Esophagus muscularis mucosa (tissue), 4 donors: ENCODE measurements at regions not wholly inside any gene's neighbourhood (a gene's known extent, or its start where the extent isn't known, plus 50 kb on each side); places are given as distances from the start of the nearest gene placed in this dataset.

Experiments
- DNase-seq: peaks from one replicate; pipeline ENCODE4 v3.0.0-alpha.2; 2017; ENCODE audit errors: extremely low spot score
- H3K27ac ChIP-seq, 4 donors: fragments of 200-600 bp; sonication (generic); replicated peaks in 1 of 4; 1 replicate in 3 of 4; 2 replicates in 1 of 4; pipeline ENCODE4 v1.5.1; 2016 to 2019; ENCODE audit warnings: mild to moderate bottlenecking in 1 of 4
- H3K27me3 ChIP-seq, 4 donors: fragments of 200-600 bp; sonication (generic); one replicate each; pipeline versions ENCODE4 v1.5.1 to v1.6.0; 2016 to 2019
- H3K36me3 ChIP-seq, 4 donors: fragments of 200-600 bp; sonication (generic); one replicate each; pipeline ENCODE4 v1.5.1; 2016 to 2019
- H3K4me1 ChIP-seq, 4 donors: fragments of 200-600 bp; sonication (generic); one replicate each; pipeline ENCODE4 v1.5.1; 2016 to 2019
- H3K4me3 ChIP-seq, 4 donors: fragments of 200-600 bp; sonication (generic); 1 replicate in 2 of 4; 2 replicates in 2 of 4; pipeline ENCODE4 v1.5.1; 2016 to 2019; ENCODE audit warnings: mild to moderate bottlenecking in 4 of 4, moderate library complexity in 1 of 4
- H3K9me3 ChIP-seq, 4 donors: fragments of 200-600 bp; sonication (generic); 1 replicate in 3 of 4; 2 replicates in 1 of 4; pipeline ENCODE4 v1.5.1; 2016 to 2019
- CTCF ChIP-seq, 3 experiments: fragments of 200-600 bp in 2 of 3; fragments of 450-650 bp in 1 of 3; sonication (generic) in 2 of 3; IDR thresholded peaks; one replicate each; pipeline ENCODE4 v1.5.1; 2017 to 2019; ENCODE audit warnings: antibody characterized with exemption in 3 of 3, mild to moderate bottlenecking in 2 of 3, moderate library complexity in 1 of 3
- EP300 ChIP-seq: sonication (generic); formaldehyde crosslinking; IDR thresholded peaks from one replicate; pipeline ENCODE4 v1.6.1; 2017; ENCODE audit warnings: antibody characterized with exemption
- POLR2A ChIP-seq: fragments of 450-650 bp; IDR thresholded peaks from one replicate; pipeline ENCODE4 v1.6.1; 2017; ENCODE audit warnings: antibody characterized with exemption, moderate library complexity, mild to moderate bottlenecking, low read depth
- POLR2AphosphoS5 ChIP-seq, 2 donors: sonication (generic); formaldehyde crosslinking; IDR thresholded peaks; one replicate each; pipeline ENCODE4 v1.6.1; 2017; ENCODE audit warnings: antibody characterized with exemption in 2 of 2
- WGBS: methylation state at CpG from one replicate; pipeline ENCODE4 v1.1.5; 2018; 5-methylcytosine and 5-hydroxymethylcytosine counted together
- intact Hi-C: fragments of 100-400 bp; cut with DNase I; formaldehyde crosslinking; loops from one replicate; pipeline ENCODE4 v1.15.1; 2023

GRCh38 chr3:23709987-23710386 is 95.8 kb upstream of the UBE2E1 start:
- H3K27me3 ChIP-seq, result no peaks in the 10 kb centered on the region
- no peak overlapping the region for H3K27ac ChIP-seq
- whole genome bisulfite sequencing, result 85% methylated on average over 2 of the region's 2 CpGs
- no peaks in the 10 kb centered on the region for H3K36me3 ChIP-seq
- DNase-seq, result no peak
- TF ChIP-seq CTCF (IDR thresholded peaks at IDR 0.05) (no peak), POLR2AphosphoS5 (IDR thresholded peaks at IDR 0.05) (no peak), EP300 (no peak), POLR2A (no peak)
- peaks cover 7 to 33% (median 28%) of the 10 kb centered on the region in 4 donors for H3K4me1 ChIP-seq
- no peaks in the 10 kb centered on the region for H3K9me3 ChIP-seq
- intact Hi-C loops, result loop anchor here (10.0 kb wide), 1 partner anchor 95 kb away; the partner anchor contains the start of gene UBE2E1
- no peak overlapping the region for H3K4me3 ChIP-seq

- WGBS, result 28% methylated on average over 9 of the region's 9 CpGs
- H3K4me3 ChIP-seq, result no peak overlapping the region
- intact Hi-C loops, result loop anchor here (10.0 kb wide), 1 partner anchor 94 kb away; the partner anchor contains the start of gene UBE2E1
- DNase-seq, result no peak
- H3K36me3 ChIP-seq, result no peaks in the 10 kb centered on the region
- no peak overlapping the region for H3K27ac ChIP-seq
- peaks cover 7 to 33% (median 28%) of the 10 kb centered on the region in 4 donors for H3K4me1 ChIP-seq
- no peak for TF ChIP-seq POLR2A
- peak; percentile 67 to 73 for TF ChIP-seq POLR2AphosphoS5 (IDR thresholded peaks at IDR 0.05)
- H3K9me3 ChIP-seq, result no peaks in the 10 kb centered on the region
- H3K27me3 ChIP-seq, result no peaks in the 10 kb centered on the region
Measured at GRCh38 chr3:23710555-23710954, 95.2 kb upstream of the UBE2E1 start.

- no peaks in the 10 kb centered on the region for H3K27me3 ChIP-seq
- peak overlapping the region in 2 of 4 donors; percentile 13 to 16 for H3K4me3 ChIP-seq
- DNase-seq, result no peak
- H3K4me1 ChIP-seq, result peaks cover 7 to 33% (median 28%) of the 10 kb centered on the region in 4 donors
- no peak for TF ChIP-seq POLR2AphosphoS5 (IDR thresholded peaks at IDR 0.05)
- no peak for TF ChIP-seq POLR2A
- TF ChIP-seq EP300, result no peak
- no peak for TF ChIP-seq CTCF (IDR thresholded peaks at IDR 0.05)
- H3K9me3 ChIP-seq, result no peaks in the 10 kb centered on the region
- WGBS, result 77% methylated on average over 10 of the region's 10 CpGs
- peak overlapping the region; percentile 22 to 66 (median 42) for H3K27ac ChIP-seq
- H3K36me3 ChIP-seq, result no peaks in the 10 kb centered on the region
- intact Hi-C loops, result loop anchor here (10.0 kb wide), 1 partner anchor 93 kb away; the partner anchor contains the start of gene UBE2E1
Measured at GRCh38 chr3:23711916-23712494, 93.8 kb upstream of the UBE2E1 start.

GRCh38 chr3:23712656-23713559 is 92.8 kb upstream of the UBE2E1 start:
- TF ChIP-seq POLR2AphosphoS5 (IDR thresholded peaks at IDR 0.05), result peak; percentile 48 to 49
- no peak for TF ChIP-seq EP300
- TF ChIP-seq CTCF (IDR thresholded peaks at IDR 0.05), result peak; percentile 26 to 33 (median 32)
- TF ChIP-seq POLR2A, result no peak
- H3K9me3 ChIP-seq, result no peaks in the 10 kb centered on the region
- WGBS, result 24% methylated on average over 9 of the region's 9 CpGs
- H3K27ac ChIP-seq, result peak overlapping the region; percentile 2 to 66 (median 31)
- no peaks in the 10 kb centered on the region for H3K36me3 ChIP-seq
- H3K27me3 ChIP-seq, result no peaks in the 10 kb centered on the region
- H3K4me3 ChIP-seq, result peak overlapping the region in 2 of 4 donors; percentile 13 to 16
- DNase-seq, result no peak
- peaks cover 7 to 33% (median 28%) of the 10 kb centered on the region in 4 donors for H3K4me1 ChIP-seq
- intact Hi-C loops, result loop anchor here (10.0 kb wide), 1 partner anchor 92 kb away; the partner anchor contains the start of gene UBE2E1

GRCh38 chr3:23713641-23714040 is 92.1 kb upstream of the UBE2E1 start:
- no peaks in the 10 kb centered on the region for H3K36me3 ChIP-seq
- TF ChIP-seq POLR2A (no peak), CTCF (IDR thresholded peaks at IDR 0.05) (no peak), EP300 (no peak), POLR2AphosphoS5 (IDR thresholded peaks at IDR 0.05) (no peak)
- intact Hi-C loops, result loop anchor here (10.0 kb wide), 1 partner anchor 91 kb away; the partner anchor contains the start of gene UBE2E1
- no peaks in the 10 kb centered on the region for H3K27me3 ChIP-seq
- no peak overlapping the region for H3K27ac ChIP-seq
- WGBS, result 96% methylated on average over 4 of the region's 4 CpGs
- no peaks in the 10 kb centered on the region for H3K9me3 ChIP-seq
- peaks cover 7 to 33% (median 28%) of the 10 kb centered on the region in 4 donors for H3K4me1 ChIP-seq
- H3K4me3 ChIP-seq, result no peak overlapping the region
- DNase-seq, result no peak
